Neuron (in vitro differentiated cells): ENCODE measurements at regions not wholly inside any gene's neighbourhood (a gene's known extent, or its start where the extent isn't known, plus 50 kb on each side); places are given as distances from the start of the nearest gene placed in this dataset.

ENCODE experiments used
- H2AFZ ChIP-seq: one replicate; pipeline ENCODE4 v1.6.1; 2013; ENCODE audit warnings: low read depth, mild to moderate bottlenecking, inconsistent platforms, low read length, moderate library complexity
- H3K27me3 ChIP-seq: one replicate; pipeline ENCODE4 v1.6.1; 2013; ENCODE audit warnings: low read length; ENCODE audit not compliant: insufficient read depth
- H3K36me3 ChIP-seq: one replicate; pipeline ENCODE4 v1.6.1; 2013; ENCODE audit warnings: low read length; ENCODE audit not compliant: insufficient read depth
- H3K4me1 ChIP-seq: one replicate; pipeline ENCODE4 v1.6.1; 2013; ENCODE audit warnings: low read length; ENCODE audit not compliant: insufficient read depth
- H3K4me3 ChIP-seq: 2 replicates; pipeline ENCODE4 v1.5.1; 2013; ENCODE audit warnings: mild to moderate bottlenecking, low read length, moderate library complexity
- H3K9me3 ChIP-seq: one replicate; pipeline ENCODE4 v1.6.1; 2013; ENCODE audit warnings: low read length

DNA sequence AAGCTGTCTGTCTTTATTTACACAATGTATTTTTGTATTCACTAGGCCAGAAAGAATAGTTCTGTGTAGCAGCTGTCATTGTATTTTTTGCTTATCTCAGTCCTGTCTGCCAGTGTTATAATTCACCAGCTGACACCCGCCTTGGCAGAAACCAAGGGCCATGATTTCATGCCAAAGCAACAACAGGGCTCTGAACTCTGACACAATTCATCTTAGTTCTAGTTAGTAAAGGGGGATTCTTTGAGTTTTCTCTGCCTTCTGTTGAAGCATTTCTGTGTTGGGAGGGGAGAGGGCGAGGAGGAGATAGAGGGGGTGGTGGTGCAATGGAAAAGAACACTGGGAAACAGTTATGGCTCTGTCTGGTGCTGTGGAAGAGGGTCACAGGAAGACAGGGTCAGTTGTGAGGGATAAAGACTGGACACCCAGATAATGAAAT, 684.6 kb upstream of the MARCKS start:
- Histone ChIP-seq H3K4me3 (no peak overlapping the region), H2AFZ (no peak overlapping the region), H3K36me3 (no peaks in the 10 kb centered on the region), H3K9me3 (peaks cover 6% of the 10 kb centered on the region), H3K4me1 (peaks cover 21% of the 10 kb centered on the region), H3K27me3 (no peaks in the 10 kb centered on the region)

DNA sequence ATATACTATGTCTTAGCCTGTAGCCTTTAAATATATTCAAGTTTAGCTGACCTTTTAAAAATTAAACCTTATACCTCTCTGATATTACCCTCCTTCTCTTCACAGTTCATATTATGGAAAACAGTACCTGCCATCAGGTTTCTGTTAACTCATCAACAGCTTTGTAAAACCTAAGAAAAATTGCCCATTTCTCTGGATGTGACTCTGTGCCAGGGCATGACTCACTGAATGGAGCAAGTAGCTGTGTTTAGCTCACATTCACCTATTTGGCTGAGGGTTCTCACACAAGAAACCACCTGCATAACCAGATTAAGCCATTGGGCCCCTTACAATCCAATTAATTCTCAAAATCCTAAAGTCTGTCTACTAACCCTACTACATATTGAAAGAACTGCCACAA, 678.8 kb upstream of the MARCKS start:
- Histone ChIP-seq H3K9me3 (no peaks in the 10 kb centered on the region), H3K36me3 (no peaks in the 10 kb centered on the region), H2AFZ (no peak overlapping the region), H3K4me1 (peaks cover 31% of the 10 kb centered on the region), H3K27me3 (no peaks in the 10 kb centered on the region), H3K4me3 (no peak overlapping the region)

DNA sequence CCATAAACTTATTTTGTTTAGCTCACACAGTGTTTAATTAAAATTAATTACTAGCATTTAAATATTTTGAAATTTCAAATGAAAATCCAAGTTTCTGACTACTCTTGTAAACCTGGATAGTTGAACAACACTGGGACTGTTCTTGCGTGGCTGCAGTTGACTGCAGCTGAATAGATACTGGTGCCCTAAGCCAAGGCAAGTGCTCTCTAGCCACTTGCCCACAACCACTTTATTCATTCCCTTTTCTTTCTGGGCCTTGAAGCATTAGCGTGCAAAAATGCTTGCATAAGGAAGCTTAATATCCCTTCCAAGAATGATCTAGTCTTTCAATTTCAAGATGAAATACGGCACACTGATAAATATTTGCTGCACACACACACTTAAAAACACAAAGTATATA, 676.0 kb upstream of the MARCKS start:
- Histone ChIP-seq H3K9me3 (peaks cover 2% of the 10 kb centered on the region), H3K4me1 (peaks cover 25% of the 10 kb centered on the region), H3K27me3 (no peaks in the 10 kb centered on the region), H3K4me3 (no peak overlapping the region), H2AFZ (no peak overlapping the region), H3K36me3 (no peaks in the 10 kb centered on the region)

DNA sequence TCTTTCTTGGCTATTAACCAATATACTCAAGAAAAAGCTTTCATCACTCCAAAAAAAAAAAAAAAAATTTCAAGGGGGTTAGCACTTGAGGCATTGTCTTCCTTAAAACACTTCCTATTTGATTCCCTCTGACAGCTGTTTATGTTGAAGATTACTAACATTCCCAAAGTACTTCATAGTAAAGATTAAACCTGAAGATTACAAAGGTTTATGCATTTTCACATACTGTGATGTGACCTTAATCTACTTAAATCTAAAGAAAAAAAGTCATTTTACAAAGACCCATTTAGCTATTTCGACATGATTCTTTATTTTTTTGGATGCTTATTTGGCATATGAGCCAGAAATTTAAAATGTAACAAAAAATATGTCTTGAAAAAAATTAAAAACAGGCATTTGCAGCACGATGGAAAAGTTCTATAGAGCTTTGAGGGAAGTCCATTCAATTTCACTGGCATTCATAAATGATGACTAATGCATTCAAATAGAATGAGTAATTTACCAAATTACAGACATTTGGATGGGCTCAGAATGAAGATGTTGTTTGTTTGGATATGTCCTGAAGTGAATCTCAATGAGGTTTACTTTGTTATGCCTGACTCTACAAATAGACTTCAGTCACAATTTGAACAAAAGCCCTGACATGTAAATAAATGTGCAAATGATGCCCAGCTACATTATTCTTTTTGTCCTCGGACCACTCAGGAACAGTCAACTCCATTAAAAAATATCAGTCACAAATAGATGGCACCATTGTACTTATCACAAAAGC, 674.6 kb upstream of the MARCKS start:
- no peak overlapping the region for H2AFZ ChIP-seq
- no peaks in the 10 kb centered on the region for H3K27me3 ChIP-seq
- H3K4me1 ChIP-seq: peaks cover 27% of the 10 kb centered on the region
- no peaks in the 10 kb centered on the region for H3K36me3 ChIP-seq
- H3K4me3 ChIP-seq: no peak overlapping the region
- H3K9me3 ChIP-seq: peaks cover 2% of the 10 kb centered on the region

DNA sequence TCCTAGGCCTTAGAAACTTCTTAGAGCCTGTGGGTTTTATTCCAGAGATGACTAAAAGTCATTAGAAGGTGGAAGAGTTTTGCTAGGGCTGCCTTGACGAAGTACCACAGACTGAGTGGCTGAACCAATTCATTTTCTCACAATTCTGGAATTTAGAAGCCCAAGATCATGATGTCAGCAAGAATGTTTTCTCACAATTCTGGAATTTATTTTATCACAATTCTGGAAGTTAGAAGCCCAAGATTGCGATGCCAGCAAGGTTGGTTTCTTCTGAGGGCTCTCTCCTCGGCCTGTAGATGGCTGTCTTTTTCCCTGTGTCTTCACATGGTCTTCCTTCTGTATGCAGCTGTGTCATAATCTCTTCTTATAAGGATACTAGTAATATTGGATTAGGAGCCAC, 672.9 kb upstream of the MARCKS start:
- peaks cover 27% of the 10 kb centered on the region for H3K4me1 ChIP-seq
- H3K4me3 ChIP-seq: no peak overlapping the region
- no peaks in the 10 kb centered on the region for H3K36me3 ChIP-seq
- peaks cover 2% of the 10 kb centered on the region for H3K9me3 ChIP-seq
- no peaks in the 10 kb centered on the region for H3K27me3 ChIP-seq
- no peak overlapping the region for H2AFZ ChIP-seq

DNA sequence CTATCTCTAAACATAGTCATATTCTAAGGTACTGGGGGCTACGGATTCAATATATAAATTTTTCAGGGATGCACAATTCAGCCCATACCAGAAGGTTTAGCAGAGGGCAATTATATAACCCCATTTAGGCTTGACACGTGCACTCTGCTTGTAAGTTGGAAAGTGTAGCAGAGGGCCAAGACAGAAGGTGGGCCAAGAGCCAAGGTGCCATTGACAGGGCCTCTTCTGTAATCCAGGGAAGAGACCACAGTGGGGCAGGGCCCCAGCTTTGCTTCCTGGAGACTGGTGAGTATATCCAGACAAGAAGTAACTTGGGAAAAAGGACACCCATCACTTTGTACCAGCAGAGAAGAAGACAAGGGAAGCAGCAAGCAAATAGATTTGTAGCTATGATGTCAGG, 672.4 kb upstream of the MARCKS start:
- peaks cover 4% of the 10 kb centered on the region for H3K9me3 ChIP-seq
- H3K36me3 ChIP-seq: no peaks in the 10 kb centered on the region
- H2AFZ ChIP-seq: no peak overlapping the region
- H3K4me1 ChIP-seq: peaks cover 27% of the 10 kb centered on the region
- H3K27me3 ChIP-seq: no peaks in the 10 kb centered on the region
- H3K4me3 ChIP-seq: no peak overlapping the region

DNA sequence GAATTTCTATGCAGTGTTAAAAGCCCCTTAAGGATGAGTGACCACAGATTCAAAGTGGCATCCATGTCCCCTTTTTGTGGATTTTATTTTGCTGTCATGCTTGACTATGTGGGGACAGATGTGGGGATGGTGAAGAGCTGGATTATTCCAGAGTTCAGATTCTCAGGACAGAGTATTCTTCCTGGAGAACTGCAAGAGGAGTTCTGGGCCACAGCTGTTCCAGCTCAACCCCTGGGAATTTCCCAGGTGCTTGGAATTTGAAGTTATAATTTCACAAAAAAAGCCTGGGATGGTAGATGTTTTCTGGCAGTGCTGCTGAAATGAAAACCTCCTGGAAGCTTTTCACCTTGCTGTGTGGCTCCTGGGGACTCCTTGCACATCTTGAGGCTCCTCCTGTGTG, 671.8 kb upstream of the MARCKS start:
- H2AFZ ChIP-seq: no peak overlapping the region
- H3K36me3 ChIP-seq: no peaks in the 10 kb centered on the region
- peaks cover 32% of the 10 kb centered on the region for H3K4me1 ChIP-seq
- no peaks in the 10 kb centered on the region for H3K27me3 ChIP-seq
- H3K4me3 ChIP-seq: no peak overlapping the region
- H3K9me3 ChIP-seq: peaks cover 4% of the 10 kb centered on the region

DNA sequence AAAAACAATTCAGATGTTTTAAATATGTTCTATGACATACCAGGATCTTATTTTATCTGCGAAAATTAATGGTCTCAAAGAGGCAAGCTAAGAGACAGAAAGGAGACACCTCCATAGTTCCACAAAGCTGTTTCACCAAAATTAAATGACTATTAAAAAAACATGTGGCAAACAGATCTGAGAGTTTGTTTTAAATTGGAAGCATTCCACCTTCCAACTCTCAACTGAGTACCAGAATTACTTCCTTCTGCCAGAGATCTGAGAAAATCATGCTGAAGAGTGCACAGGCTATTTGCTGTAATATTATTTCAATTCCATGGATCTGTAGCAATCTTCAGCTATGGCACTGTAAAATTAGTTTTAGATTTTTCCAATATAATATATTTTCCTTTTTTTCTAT, 669.5 kb upstream of the MARCKS start:
- Histone ChIP-seq H2AFZ (no peak overlapping the region), H3K4me1 (peaks cover 14% of the 10 kb centered on the region), H3K27me3 (no peaks in the 10 kb centered on the region), H3K9me3 (peaks cover 4% of the 10 kb centered on the region), H3K4me3 (no peak overlapping the region), H3K36me3 (no peaks in the 10 kb centered on the region)

DNA sequence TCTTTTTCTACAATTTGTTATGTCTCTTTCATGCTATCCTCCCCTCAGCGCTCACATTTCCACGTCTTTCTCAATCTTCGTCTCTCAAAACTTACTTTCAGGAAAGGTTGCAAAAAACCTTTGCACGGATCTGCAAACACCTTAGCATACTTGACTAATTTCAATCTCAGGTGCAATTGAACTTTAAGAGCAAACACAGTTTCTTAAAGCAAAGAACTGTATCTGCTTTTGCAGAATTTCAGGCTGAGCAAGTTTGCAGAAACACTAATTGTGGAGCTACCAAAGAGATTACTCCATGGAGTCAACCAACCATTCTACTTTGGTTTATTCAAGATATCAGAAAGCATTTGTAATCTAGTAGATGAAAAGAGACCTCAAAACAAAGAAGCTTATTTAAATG, 668.2 kb upstream of the MARCKS start:
- Histone ChIP-seq H3K4me3 (no peak overlapping the region), H3K9me3 (peaks cover 4% of the 10 kb centered on the region), H2AFZ (no peak overlapping the region), H3K27me3 (no peaks in the 10 kb centered on the region), H3K36me3 (no peaks in the 10 kb centered on the region), H3K4me1 (peaks cover 8% of the 10 kb centered on the region)

DNA sequence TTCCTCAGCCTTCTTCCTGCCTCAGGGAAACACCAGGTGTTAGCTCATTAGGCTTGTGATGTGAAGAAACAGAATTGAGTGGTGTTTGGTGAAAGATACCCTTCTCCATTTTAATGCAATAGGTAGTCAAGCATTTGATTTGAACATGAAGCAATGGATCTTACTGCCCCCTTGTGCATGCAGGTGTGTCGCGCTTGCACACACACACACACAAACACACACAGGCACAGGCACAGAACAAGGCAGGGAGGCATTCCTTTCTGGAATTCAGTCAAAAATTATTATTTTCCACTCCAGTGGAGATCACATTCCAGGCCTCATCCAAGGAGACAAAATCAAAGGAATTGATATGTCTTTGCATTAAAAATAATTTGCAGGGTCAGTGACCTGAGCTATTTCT, 667.0 kb upstream of the MARCKS start:
- Histone ChIP-seq H2AFZ (no peak overlapping the region), H3K27me3 (no peaks in the 10 kb centered on the region), H3K4me3 (no peak overlapping the region), H3K9me3 (peaks cover 4% of the 10 kb centered on the region), H3K36me3 (no peaks in the 10 kb centered on the region), H3K4me1 (peaks cover 8% of the 10 kb centered on the region)

DNA sequence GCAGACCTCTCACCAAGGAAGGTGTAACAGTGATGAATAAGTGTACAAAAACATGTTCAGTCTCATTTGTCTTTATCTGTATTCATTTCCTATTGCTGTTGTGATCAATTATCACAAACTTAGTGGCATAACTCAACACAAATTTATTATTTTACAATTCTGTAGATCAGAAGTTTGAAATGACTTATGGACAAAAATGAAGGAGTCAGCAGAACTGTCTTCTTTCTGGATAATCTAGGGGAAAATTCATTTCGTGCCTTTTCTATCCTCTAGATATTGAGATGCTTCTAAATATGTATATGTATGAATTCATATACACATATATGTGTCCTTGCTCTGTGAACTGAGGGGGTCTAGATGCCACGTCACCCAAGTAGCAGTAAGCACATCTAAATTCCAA, 663.1 kb upstream of the MARCKS start:
- Histone ChIP-seq H2AFZ (no peak overlapping the region), H3K27me3 (no peaks in the 10 kb centered on the region), H3K9me3 (peaks cover 4% of the 10 kb centered on the region), H3K36me3 (no peaks in the 10 kb centered on the region), H3K4me1 (peaks cover 4% of the 10 kb centered on the region), H3K4me3 (no peak overlapping the region)

DNA sequence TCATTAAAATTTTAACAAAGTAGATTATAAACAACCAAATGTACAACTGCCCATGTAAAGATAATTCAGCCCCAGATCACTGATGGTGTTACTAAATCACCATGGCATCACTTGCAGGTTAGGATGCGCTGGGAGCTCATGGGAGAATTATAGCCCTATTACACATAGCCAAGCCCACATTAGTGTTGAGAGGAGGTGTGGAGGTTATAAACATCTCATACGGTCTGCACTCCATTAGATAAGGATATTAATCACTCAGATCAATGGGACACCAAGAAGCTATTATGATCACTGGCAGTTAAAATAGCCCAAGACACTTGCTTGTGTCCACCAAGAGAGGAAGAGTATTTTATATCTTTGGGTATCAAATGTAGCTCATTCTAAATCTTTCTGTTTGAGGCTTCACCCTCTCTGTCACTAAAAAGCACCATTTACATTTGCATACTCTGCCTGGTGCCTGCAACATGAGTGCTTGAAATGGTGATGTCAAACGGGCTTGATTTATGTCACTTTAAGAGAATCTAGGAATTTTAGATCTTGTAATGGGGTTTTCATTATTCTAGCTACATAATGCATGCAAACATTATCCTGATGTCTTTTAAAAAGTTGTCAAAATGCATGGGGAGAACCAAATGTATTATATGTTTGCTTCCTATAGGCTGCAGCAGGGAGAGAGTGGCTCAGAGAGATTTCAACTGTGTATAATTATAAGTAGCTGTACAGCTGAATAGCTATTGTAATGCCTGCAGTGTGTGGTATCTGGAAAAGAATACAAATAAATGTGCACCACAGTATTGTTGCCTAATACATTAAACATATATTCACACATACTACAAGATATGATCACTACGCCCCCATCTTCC, 654.1 kb upstream of the MARCKS start:
- H3K4me1 ChIP-seq: peaks cover 15% of the 10 kb centered on the region
- H2AFZ ChIP-seq: no peak overlapping the region
- H3K36me3 ChIP-seq: no peaks in the 10 kb centered on the region
- no peaks in the 10 kb centered on the region for H3K27me3 ChIP-seq
- no peaks in the 10 kb centered on the region for H3K9me3 ChIP-seq
- no peak overlapping the region for H3K4me3 ChIP-seq

DNA sequence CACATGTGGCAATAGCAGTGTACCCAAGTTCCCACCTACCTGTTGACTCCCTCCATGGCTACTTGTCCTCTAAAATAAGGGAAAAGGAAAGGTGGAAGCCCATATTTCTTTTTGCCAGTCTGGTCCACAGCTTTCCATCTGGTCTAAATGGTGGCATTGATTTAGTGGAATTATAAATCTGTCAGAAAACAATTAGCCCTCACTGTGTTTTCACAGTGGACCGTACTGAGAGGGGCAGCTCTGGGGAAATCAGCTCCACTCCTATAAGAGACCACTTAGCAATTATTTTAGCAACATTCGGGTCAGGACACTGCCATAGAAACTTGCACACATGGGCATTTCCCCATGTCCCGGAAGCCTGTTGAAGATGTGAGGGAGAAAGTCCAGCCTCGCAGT, 653.4 kb upstream of the MARCKS start:
- Histone ChIP-seq H3K4me1 (peaks cover 15% of the 10 kb centered on the region), H3K4me3 (no peak overlapping the region), H3K9me3 (no peaks in the 10 kb centered on the region), H3K36me3 (no peaks in the 10 kb centered on the region), H2AFZ (no peak overlapping the region), H3K27me3 (no peaks in the 10 kb centered on the region)
